Left ventricle myocardium superior (tissue), 1 donor: ENCODE measurements at regions not wholly inside any gene's neighbourhood (a gene's known extent, or its start where the extent isn't known, plus 50 kb on each side); places are given as distances from the start of the nearest gene placed in this dataset.
"Not testable (repeated sequence)": the region's sequence is repeated elsewhere in the genome, so short reads cannot be mapped to it uniquely, and the experiment has no call there.

Experiments
- ATAC-seq: fragments of 200-7000 bp; cut with Tn5 transposase; one replicate; pipeline ENCODE4 v1.9.1; 2020; ENCODE audit warnings: mild to moderate bottlenecking, moderate library complexity
- DNase-seq: peaks from one replicate; pipeline ENCODE4 v3.0.0-alpha.2; 2020
- intact Hi-C: fragments of 100-400 bp; cut with micrococcal nuclease; formaldehyde crosslinking; loops from one replicate; pipeline ENCODE4 v1.11.0; 2022
- donor health status: DM: no; HTN: yes; CAD: no; lungs with severe emphysema.

DNA sequence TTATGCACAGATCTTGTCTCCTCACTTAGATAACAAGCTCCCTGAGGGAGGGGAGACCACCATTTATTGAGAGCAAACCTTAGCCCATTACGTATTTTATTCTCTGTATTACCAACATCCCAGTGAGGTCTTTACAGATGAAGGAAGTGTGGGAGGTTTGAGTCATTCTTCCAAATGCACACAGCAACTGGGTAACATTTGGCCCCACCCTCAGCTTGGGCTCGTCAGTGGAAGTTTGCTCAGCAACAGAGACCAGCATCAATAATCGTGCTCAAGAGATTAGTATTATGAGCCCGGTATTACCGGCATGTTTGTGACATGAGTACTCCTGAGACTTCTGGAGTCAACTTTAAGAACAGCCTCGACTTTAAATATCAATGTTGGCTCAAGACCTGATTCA is 168.6 kb downstream of the ETAA1 start:
- DNase-seq = no peak
- ATAC-seq = peak; percentile 12
- intact Hi-C loops = no loop called here

DNA sequence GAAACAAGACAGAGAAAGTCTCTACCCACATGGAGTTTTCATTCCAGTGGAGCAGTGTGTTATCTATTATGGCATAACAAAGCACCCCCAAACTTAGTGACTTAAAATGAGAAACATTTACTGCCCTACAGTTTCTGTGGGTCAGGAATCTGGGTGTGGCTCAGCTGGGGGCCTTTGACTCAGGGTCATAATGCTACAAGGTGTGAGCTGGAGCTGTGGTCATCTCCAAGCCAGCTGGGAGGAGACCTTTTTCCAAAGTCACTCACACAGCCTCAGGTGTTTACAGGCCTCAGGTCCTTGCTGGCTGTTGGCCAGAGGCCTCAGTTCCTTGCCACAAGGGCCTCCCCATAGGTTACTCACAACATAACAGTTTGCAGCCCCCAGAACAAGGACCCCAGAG is 169.2 kb downstream of the ETAA1 start:
- intact Hi-C loops = no loop called here
- DNase-seq (no peak), ATAC-seq (no peak)

DNA sequence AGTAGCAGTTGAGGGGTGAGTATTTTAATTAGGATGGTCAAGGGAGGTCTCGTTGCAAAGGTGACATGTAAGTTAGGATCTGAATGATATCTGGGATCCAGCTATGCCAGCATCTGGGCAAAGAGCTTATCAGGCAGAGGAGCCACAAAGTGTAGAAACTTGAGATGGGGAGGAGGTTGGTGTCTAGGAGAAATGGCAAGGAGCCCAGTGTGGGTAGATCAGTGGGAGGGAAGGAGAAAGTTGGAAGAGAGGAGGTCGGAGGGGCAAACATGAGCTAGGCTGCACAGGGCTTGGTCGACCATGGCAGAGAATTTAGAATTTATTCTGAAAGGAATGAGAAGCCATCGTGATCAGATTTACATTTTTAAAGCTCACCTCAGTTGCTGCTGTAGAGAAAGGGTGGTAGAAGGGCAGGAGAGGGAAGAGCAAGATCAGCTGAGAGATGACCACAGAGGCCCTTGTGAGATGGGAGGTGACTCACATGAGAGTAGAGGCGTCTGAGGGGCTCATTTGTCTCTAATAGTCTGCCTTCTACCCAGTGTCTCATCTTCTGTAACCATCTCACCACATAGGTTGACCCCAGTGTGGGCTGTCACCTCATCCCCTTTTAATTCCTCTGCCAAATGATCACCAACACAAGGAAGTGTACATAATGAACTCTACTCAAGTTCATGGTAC is 170.0 kb downstream of the ETAA1 start:
- ATAC-seq (no peak), DNase-seq (no peak)
- intact Hi-C loops = no loop called here

DNA sequence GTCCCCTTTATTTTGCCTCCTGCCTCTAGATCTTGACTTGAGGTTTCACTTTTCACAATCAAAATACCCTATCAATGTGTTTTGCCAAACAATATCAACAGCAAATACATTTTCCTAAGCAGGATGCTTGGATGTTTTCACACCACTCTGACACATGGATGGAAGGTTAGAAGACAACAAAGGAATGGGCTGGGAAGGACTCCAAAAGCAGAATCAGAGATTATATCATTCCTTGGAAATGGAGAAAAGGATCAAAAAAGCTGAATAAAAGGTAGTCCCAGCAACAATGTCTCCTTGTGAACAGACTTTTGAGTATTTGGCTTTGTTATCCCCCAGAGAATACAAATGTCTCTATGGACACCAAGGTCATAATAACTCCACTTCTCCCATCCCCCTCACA is 170.8 kb downstream of the ETAA1 start:
- no peak for ATAC-seq
- DNase-seq = no peak
- intact Hi-C loops = no loop called here

DNA sequence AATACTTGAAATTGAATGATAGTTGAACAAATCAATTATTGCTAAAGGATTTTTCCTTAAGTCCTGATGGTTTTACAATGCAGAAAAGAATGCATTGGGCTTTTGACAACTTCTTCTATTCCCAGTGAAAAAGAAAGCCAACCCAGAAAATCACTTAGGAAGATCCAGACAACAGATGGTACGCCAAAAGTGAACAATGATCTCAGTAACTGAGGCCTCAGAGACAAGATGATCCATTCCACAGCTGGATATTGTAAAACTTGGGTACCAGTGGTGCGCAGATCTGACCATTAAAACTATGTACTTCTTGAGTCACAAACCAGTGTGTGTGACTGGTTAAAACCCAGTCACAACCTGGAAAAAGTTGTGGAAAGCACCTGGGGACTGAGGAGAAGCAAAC is 173.5 kb downstream of the ETAA1 start:
- DNase-seq (no peak), ATAC-seq (no peak)
- intact Hi-C loops = no loop called here

DNA sequence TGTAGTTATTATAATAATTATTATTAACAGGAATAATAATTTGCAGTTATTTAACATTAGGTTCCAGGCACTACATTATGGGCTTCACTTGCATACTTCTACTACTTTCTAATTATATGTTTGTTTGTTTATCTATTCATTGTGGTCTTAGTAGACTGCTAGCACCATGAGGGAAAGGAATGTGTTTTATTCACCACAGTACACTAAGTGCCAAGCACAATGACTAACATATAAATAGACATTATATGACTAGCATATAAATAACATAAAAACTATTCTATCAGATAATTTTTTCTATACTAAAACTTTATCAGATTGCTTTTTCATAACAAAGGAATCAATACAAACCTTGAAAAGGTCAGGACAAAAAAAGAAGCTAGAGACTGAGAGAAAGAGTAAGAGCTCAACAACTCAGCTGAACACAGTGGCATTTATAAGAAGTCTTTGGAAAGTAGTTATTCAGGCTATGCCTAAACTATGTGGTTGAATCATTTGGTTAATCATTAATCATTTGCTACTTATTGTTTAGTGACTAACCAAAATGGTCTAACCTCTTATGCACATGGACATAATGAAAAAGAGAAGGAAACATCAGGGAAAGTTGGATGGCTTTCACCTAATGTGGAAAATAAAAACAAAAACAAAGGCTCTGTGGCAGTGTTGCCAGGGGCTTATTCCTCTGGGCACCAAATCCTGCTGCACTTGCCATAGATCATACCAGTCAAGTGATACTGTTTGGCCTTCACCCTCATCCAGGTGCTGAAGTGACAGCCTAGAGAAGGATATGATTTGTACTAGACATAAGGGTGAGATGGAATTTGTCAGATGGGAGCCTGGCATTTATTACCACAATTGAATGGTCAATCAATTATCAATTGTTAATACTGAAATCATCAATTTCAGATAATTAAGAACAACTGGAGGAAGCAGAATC is 174.9 kb downstream of the ETAA1 start:
- ATAC-seq (peak; percentile 67), DNase-seq (no peak)
- intact Hi-C loops = no loop called here

DNA sequence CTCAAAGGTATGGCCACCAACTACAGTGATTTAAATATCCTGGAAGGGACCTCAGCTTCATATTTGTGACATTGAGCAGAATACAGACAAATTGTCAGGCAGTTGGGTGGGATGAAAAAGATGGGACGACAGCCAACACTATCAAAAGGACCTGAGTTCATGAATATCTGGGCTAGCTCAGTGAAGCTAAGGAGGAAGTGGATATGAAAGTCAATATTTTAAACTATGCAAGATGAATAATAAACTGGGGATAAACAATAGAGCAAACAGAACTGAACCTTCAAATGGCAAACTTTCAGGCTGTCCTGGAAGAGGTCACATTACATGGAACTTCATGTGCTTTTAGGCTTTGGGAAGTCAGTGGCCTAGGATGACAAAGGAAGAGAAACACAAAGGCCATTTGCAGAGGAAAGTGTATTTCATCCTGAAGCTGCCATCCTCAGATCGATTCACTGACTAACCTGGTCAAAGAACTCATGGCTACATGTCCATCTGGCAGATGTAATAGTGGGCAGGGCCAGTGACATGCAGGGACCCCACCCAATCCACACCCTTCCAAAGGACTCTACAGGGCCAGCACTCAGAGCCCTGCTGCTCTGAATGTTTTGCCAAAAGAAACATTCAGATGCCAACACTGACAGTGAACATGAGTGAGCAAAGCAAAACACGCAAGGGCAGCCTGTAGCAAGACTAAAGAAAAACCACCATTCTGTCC is 175.7 kb downstream of the ETAA1 start:
- peak; percentile 70 for ATAC-seq
- intact Hi-C loops = no loop called here
- no peak for DNase-seq

DNA sequence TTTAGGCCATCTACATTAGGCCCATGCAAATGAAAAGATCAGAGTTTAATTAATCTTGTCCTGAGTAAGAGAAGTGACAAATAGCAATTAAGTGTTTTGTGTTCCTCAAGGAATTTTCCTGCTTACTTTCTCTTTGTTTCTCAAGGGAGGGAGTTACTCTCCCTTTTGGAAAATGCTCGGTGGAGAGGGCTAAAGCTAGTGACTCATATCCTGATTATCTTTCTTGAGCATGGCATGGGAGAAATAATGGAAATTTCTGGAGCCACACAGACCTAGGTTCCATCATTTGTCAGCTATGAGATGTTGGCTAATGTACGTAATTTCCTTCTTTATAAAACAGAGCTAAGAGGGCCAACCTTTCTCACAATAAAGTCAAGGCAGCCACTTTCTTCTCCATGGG is 177.1 kb downstream of the ETAA1 start:
- ATAC-seq (no peak), DNase-seq (no peak)
- intact Hi-C loops = no loop called here

DNA sequence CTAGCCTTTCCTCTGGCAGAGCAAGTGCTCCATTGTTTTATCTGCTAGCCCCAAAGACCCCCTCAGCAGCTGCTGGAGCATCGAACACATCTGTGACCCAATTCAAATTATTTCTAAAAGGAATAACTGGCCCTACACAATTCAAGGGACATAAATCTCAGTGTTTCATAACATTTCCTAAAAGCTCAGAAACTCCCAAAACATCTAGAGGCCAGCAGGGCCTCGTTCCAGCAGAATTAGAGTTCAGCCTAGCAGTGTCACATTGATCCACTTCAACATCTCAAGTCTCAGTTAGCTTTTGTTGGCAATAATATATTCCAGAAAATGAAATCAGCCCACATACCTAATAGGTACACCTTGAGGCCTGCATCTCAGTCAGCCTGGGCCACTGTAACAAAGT is 179.1 kb downstream of the ETAA1 start:
- no peak for ATAC-seq
- DNase-seq = no peak
- intact Hi-C loops = no loop called here

DNA sequence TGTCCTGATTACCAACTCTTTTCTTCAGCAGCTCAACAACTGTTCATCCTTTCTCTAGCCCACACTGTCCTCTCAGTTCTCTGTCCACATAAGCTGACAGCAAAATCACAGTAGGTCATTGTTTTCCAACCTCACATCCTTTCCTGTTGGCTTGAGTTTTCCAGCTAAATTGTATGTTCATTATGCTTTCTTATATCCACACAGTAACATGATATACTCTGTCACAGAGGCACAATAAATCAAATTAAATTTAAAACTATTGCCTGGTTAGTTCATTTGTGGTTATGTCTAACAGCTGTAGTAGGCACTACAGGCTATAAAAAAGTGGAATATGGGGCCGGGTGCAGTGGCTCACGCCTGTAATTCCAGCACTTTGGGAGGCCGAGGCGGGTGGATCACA is 179.9 kb downstream of the ETAA1 start:
- ATAC-seq = no peak
- DNase-seq = no peak
- intact Hi-C loops = no loop called here

DNA sequence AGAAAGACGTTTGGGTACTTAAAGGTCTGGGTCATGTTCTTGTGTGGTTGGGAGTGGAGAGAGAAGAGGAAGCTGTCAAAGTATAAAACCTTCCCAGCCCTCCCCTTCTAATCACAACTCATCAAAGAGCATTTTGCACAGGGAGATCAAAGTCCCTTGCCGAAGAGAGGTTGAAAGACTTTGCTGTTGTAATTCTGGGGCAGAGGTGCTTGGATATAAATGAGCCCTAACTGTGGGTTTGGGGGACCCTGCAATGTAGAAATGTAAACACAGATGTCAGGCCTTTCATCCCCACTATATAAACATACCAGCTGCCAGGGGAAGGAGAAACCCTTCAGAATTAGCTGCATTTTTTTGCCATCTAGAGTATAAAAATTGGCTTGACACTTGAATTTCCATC is 182.1 kb downstream of the ETAA1 start:
- intact Hi-C loops = no loop called here
- ATAC-seq = no peak
- DNase-seq = no peak

DNA sequence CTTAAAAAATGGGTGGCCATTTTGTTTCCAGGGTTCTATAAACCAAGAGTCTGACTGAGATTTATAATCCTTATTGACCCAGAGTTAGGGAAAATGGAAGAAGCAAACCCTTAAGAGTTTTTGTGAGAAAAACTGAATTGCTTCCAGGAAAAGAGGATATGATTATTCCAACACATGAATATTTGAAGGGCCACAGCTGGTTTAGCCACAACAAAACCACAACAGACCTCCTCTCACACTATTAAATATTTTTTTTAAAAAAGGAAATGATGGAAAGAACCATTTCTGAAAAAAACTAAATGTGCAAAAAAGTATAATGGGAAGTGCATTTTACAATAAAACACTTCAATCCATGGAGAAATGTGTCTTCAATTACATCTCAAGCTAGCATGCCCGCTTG is 182.7 kb downstream of the ETAA1 start:
- no peak for DNase-seq
- ATAC-seq = no peak
- intact Hi-C loops = no loop called here

DNA sequence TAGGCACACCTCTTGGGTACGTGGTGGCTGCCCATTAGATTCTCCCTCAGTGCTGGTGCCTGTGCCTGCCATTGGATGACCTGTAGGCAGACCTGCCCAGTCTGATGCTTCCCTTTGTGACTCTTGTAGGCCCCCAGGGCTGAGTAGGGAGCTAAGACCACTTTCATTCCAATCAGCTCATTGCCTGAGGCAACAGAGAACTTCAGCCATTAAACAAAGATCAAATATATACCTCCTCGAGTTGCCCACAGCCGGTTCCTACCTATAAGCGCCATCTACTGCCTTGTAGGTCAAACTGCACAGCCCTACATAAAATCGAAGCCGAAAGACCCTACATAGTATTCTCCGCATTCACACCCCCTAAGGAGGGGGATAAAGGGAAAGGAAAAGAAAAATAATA is 184.6 kb downstream of the ETAA1 start:
- intact Hi-C loops = no loop called here
- DNase-seq = no peak
- ATAC-seq = no peak

DNA sequence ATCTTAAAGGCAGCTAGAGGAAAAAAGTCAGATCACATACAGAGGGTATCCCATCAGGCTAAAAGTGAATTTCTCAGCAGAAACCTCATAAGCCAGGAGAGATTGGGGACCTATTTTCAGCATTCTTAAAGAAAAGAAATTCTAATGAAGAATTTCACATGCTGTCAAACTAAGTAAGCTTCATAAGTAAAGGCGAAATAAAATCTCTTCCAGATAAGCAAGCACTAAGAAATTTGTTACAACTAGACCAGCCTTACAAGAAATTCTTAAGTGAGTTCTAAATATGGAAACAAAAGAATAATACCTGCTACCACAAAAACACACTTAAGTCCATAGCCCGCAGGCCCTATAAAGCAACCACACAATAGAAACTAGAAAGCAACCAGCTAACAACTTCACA is 186.1 kb downstream of the ETAA1 start:
- intact Hi-C loops = no loop called here
- DNase-seq (no peak), ATAC-seq (no peak)

DNA sequence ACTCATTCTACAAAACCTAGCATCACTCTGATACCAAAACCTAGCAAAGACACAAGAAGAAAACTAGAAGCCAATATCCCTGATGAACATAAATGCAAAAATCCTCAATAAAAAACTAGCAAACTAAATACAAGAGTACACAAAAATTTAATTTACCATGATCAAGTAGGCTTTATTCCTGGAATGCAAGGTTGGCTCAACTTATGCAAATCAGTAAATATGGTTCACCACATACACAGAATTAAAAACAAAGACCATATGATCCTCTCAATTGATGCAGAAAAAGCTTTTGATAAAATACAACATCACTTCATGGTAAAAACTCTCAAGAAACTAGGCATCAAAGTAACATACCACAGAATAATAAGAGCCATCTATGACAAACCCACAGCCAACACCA is 188.3 kb downstream of the ETAA1 start:
- DNase-seq = no peak
- no peak for ATAC-seq
- intact Hi-C loops = no loop called here

DNA sequence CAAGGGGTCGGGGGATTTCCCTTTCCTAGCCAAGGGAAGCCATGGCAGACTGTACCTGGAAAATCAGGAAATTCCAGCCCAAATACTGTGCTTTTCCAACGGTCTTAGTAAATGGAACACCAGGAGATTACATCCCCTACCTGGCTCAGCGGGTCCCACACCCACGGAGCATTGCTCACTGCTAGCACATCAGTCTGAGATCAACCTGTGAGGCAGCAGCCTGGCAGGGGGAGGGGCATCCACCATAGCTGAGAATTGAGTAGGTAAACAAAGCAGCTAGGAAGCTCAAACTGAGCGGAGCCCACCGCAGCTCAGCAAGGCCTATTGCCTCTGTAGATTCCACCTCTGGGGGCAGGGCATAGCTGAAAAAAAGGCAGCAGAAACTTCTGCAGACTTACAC is 192.0 kb downstream of the ETAA1 start:
- DNase-seq, intact Hi-C loops, ATAC-seq: not testable (repeated sequence)

DNA sequence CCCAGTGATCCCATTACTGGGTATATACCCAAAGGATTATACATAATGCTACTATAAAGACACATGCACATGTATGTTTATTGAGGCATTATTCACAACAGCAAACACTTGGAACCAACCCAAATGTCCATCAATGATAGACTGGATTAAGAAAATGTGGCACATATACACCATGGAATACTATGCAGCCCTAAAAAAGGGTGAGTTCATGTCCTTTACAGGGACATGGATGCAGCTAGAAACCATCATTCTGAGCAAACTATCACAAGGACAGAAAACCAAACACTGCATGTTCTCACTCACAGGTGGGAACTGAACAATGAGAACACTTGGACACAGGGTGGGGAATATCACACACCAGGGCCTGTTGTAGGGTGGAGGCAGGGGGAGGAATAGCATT is 197.4 kb downstream of the ETAA1 start:
- intact Hi-C loops, DNase-seq, ATAC-seq: not testable (repeated sequence)

DNA sequence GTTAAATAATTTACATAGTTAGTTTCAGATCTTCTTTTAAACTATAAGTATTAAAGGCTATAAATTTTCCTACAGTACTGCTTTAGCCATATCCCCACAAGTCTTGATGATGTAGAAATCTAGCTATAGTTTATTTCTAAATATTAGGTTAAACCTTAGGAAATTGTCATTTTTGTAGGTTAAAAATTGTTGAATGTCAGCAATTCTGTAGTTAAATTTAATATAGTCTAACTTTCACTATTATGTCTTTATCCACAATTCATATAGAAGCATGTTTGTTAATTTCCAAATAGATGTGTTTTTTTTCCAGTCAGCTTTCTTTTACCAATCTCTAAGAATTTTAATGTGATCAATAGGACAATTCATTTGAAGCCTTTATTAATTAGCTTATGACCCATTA is 199.7 kb downstream of the ETAA1 start:
- no peak for DNase-seq
- ATAC-seq = no peak
- intact Hi-C loops = no loop called here

DNA sequence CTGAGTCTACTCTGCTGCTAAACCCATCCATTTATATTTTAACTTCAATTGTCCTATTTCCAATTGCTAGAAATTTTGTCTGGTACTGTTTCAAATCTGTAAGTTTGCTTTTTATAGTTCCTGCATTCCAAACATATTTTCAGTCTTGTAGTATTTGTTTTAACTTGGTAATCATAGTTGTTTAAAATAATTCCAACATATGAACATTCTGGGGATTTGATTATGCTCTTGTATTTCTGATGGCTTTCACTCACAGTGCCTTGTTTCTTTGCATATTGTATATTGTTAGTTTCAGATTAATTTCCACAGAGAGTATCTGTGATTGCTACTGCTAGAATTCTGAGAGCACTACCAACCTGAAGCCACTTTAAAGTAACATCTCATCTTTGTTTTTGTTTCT is 202.4 kb downstream of the ETAA1 start:
- intact Hi-C loops = no loop called here
- ATAC-seq (no peak), DNase-seq (no peak)

DNA sequence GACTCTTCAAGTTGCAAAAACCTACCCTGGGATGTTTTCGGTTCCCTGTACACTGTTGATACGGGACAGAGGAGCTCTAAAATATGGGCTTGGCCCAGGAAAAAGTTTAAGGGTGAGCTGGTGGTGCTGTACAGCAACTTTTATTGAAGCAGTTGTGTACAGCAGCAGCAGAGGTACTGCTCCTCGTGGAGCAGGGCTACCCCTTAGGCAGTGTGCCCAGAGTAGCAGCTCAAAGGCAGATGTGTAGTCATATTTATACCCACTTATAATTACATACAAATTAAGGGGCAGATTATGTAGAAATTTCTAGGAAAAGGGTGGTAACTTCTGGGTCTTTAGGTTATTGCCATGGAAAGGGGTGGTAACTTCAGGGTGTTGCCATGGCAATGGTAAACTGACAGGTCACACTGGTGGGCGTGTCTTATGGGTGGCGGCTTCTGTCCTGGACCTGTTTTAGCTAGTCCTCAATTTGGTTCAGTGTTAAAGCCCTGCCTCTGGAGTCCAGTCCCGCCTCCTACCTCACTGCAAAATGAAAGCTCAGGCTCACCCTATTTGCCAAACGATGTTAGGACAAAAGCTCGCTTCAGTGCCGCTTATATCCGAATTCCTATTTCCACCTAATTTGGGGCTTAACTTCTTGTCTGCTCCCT is 203.2 kb downstream of the ETAA1 start:
- DNase-seq (no peak), ATAC-seq (no peak)
- intact Hi-C loops = no loop called here
